ENCODE measurements at regions not wholly inside any gene's neighbourhood (a gene's known extent, or its start where the extent isn't known, plus 50 kb on each side); places are given as distances from the start of the nearest gene placed in this dataset.

DNA sequence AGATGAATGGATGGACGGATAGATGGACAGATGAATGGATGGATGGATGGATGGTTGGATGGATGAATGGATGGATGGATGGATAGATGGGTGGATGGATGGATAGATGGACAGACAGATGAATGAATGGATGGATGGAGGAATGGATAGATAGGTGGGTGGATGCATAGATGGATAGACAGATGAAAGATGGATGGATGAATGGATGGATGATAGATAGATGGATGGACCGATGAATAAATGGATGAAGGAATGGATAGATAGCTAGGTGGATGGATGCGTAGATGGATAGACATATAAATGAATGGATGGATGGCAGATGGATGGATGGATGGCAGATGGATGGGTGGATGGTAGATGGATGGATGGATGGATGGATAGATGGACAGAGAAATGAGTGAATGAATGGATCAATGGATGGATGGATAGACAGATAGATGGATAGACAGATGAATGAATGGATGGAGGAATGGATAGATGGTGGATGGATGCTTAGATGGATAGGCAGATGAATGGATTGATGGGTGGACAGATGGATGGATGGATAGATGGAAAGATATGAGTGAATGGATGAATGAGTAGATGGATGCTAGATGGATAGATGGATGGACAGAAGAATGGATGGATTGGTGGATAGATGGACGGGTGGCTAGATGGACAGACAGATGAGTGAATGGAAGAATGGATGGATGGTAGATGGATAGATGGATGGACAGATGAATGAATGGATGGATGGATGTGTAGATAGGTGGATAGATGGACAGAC is 167.9 kb downstream of the TRIM43 start:
- TF ChIP-seq EP300 (IDR thresholded peaks at IDR 0.05) (no peak), CTCF (IDR thresholded peaks at IDR 0.05) (no peak)
